ENCODE measurements at regions not wholly inside any gene's neighbourhood (a gene's known extent, or its start where the extent isn't known, plus 50 kb on each side); places are given as distances from the start of the nearest gene placed in this dataset.
"Not testable (repeated sequence)": the region's sequence is repeated elsewhere in the genome, so short reads cannot be mapped to it uniquely, and the experiment has no call there.

DNA sequence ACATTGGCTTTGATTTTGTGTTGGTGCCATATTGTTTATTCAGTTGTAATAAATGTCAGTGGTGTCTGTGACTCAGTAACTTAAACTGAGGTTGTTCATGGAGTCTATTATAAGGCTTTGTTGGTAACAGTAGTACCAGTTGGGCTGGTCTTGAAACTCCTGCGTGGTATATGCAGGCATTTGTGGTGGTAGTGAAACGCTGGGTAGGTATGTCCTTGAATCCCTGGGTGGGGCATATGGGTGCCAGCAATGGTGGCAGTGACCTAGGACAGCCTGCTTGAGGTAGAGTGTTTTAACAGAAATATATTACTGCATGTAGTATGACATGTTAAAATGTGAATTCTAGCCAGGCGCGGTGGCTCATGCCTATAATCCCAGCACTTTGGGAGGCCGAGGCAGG lies 1058.5 kb upstream of the SEMA6A start:
- ATAC-seq = no peak
- no peak for DNase-seq

DNA sequence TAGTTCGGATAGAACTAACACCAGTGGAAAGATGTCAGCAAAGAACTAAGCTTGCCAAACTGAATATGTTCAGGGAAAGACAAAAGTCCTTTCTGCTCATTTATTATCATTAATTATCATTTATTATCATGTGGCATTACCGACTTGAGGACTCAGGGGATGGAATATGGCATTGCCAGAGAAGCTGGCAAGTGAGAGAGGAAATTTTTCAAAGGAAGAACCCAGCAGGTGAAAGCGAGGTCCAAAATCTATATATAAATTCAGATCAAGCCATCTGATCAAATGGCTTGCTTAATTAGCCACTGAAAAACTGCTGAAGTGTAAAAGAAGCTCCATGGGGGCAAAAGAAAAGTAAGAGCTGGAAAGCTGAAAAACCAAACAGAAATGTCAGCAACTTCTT lies 1049.6 kb upstream of the SEMA6A start:
- ATAC-seq (no peak), DNase-seq (no peak)

DNA sequence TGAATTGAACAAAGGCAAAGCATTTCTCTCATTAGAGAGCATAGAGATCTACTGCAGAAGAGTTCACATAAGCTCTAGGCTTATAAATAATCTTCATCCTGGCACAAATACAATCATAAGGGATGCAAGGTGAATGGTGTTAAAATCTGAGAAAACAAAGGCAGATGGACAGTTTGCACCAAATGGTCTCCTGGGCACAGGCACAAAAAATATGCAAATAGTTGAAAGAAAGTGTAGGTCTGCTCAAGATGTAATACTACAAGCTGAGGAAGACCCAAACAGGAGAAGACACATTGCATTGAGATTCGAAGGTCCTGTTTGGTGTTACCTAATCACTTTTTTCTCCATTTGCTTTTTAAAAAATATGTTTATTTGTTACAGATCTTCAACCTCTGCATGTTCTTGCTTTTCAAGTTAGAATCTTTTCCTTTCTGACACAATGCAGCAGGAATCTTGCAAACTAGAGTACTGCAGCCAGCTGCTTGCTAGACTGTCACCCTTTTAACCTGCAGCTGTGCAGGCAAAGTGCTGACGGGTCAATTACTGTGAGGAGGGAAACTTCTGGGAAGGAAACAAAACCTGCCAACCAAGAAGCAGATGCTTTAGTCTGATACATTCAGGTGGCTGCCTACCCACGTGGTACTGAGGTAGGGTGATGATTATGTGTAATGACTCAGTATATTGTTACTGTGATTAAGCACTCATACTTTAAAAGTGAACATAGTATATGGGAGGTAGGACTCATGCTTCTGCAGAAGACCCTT lies 1048.6 kb upstream of the SEMA6A start:
- ATAC-seq (no peak), DNase-seq (no peak)

DNA sequence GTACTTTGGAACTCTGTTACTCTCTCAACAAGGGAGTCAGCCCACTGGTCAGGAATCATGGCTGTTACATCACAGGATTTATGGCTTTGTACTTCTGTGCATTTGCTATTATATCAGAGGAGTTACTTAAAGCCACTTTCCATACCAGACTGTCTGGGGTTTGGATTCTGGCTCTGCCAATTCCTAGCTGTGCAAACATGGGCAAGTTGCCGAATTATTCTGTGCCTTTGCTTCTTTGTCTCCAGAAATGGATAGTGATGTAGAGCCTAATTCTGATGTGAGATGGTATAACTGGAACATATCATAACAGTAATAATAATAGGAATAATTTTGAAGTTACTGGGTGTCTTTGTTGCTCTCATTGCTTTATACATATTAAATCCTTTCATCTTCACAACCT lies 1047.3 kb upstream of the SEMA6A start:
- no peak for DNase-seq

DNA sequence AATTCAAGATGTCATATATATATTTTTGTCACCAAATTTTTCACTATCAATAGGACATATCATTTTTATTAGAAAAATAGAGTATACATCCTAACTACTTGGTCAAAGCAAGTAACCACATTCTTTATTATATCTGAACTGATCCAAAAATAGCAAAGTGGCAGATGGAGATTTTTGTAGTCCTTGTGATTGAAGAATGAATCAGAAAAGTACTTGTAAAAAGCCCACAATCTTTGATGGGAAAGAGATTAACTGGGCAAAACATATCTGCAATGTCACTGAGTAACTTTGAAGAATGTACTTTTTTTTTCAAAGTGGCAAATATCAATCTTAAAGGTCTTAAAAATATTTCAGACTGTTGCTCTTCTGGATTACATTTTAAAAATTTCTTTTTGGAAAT lies 1040.6 kb upstream of the SEMA6A start:
- ATAC-seq (no peak), DNase-seq (no peak)

More for the DNA sequence above, 1047.3 kb upstream of the SEMA6A start:
- ATAC-seq = no peak

DNA sequence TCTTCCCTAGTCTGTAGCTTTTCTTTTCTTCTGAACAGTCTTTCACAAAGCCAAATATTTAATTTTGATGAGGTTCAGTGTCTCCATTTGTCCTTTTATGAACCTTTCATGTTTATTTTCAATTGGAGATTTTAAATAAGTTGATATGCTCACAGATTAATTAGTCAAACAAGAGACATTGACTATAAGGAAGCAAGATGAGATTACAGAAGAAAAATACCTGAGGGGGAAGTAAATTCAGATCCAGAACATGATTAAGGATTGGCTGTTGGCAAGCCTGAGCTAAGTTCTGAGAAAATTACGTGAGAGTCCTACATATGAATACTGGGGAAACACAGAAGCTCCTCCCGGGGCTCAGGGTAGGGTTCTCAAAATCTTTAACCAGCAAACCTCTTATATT lies 1039.8 kb upstream of the SEMA6A start:
- ATAC-seq (no peak), DNase-seq (no peak)

DNA sequence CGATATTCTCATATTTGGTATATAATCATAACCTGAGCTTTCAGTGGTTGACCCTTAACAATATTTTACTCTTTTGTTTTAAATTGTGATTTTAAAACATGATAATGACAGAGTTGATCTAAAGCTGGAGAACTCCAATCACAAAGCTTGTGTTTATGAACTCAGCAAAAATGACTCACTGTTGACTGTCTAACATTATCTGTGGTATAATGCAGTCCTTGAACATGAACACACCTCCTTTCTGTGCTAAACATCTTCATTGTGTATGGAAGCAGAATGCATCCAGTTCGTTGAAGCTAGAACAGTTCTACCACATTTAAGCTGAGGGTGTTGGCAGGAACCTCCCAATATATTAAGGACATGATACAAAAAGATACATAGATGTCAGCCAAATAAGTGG lies 1030.2 kb upstream of the SEMA6A start:
- ATAC-seq (no peak), DNase-seq (no peak)

DNA sequence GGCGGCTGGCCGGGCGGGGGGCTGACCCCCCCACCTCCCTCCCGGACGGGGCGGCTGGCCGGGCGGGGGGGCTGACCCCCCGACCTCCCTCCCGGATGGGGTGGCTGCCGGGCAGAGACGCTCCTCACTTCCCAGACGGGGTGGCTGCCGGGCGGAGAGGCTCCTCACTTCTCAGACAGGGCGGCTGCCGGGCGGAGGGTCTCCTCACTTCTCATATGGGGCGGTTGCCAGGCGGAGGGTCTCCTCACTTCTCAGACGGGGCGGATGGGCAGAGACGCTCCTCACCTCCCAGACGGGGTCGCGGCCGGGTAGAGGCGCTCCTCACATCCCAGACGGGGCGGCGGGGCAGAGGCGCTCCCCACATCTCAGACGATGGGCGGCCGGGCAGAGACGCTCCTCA lies 1025.2 kb upstream of the SEMA6A start:
- DNase-seq, ATAC-seq: not testable (repeated sequence)

DNA sequence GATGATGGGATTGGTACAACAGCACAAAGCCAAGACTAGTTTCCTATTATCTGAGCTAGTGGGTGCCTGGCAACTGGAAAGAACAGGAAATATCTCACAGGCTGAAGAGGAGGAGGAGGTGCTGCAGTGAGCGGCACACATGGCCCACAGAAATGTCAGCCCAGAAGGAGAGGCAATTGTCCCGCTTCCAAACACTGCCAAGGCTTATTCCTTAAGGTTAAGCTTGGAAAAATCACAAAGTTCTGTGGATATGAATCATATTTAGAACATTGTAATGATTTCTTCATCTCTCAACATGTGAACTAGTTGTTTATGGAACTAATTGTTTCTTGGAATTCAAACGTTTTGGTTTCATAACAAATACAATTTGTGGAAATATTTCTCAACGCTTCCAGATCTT lies 1019.5 kb upstream of the SEMA6A start:
- ATAC-seq = no peak
- DNase-seq = no peak

DNA sequence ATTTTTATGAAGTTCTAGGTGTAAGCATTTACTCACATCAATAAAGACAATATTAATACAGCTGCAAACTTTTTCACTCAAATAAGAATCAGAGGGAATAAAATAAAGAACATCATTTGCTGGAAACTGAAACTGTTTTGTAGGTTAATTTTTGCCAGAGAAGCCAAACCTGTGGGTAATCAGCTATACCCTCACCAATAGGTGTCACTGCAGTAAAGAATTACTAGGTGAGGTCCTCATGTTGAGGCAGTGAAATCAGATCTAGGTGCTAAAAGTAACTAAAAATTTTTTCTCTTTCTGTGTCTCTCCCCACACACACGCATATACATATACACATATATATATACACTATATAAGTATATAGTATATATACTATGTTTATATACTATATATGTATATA lies 1016.3 kb upstream of the SEMA6A start:
- ATAC-seq = no peak
- DNase-seq = no peak

DNA sequence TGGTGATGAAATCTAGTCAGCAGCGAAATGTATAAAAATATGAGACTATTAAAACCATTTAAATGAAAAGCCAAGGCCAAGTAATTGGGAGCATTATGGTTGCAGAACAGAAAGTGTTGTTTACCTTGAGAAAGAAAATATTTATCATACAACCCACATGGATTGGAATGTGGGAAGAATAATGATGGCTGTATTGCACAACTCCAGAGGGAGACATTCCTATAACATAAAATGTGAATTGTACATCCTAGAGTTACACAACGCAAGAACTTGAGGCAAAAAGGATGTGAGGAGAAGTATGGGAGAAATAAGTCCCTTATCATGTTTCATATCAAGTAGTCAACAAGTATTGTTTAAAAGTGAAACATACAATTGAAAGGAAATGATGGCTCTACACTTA lies 1014.0 kb upstream of the SEMA6A start:
- ATAC-seq (no peak), DNase-seq (no peak)

DNA sequence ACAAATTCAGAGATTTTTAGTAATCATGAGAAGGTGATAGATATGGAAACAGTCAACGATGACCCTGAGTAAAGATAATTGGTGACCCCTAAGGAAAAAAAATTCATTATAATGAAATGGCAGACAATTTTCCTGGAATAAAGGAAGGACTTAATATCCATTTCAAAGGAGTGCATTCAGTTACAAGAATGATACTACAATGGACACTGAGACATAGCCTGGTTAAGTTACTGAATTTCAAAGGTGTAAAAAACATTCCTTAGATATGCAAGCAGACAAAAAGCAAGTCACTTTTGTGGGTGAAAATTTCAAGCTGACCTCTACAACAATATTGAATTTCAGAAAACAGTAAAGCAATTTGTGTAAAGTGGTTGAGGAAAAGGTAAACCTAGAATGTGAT lies 1012.5 kb upstream of the SEMA6A start:
- DNase-seq = no peak
- no peak for ATAC-seq

DNA sequence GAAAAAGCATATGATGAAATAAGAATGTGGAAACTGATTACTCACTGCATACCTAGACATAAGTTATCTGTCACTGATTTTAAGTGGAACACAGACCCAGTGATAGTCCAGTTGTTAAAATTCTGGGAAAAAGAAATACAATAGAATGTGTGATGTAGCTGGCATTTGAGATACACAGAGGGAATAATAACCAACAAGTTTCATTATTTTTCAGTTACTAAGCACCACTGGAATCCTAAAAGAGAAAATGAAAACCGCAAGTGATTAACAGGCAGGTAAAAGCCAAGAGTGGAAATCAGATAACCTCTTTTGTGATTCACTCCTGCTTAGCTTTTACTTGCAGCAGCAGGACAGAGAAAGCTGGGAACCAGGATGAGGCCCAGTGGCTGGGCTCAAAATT lies 994.0 kb upstream of the SEMA6A start:
- ATAC-seq (no peak), DNase-seq (no peak)

DNA sequence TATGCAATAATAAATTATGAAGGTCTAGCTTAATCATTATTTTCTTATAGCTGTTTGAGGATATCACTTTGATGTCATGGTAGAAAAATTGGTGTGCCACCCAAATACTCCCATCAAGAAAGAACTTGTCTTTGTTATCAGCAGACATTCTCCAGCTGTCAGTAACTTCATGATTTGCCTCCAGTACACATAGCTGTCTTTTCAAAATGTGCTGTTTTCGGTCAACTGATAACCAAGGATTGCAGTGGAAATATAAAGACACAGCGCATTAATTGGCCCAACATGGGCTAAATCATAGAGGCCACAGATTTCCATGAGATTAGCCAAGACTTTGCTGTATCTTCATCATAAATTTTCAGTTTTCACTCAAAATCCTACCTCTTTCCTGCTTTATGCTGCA lies 993.5 kb upstream of the SEMA6A start:
- ATAC-seq = no peak
- no peak for DNase-seq

DNA sequence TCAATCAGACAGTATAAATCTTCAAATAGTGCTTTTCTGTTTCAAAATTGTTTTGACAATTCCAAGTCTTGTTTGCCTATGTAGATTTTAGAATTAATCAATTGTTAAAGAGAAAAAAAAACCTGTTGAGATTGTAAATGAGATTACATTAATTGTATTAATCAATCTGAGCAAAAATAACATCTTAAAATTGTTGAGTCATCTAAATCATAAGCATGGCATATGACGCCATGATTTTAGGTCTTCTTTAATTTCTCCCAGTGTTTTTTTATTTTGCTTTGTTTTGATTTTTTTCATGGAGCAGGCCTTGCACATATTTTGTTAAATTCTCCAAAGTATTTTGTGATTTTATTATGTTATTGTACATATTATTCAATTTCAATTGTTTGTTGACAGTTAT lies 988.0 kb upstream of the SEMA6A start:
- DNase-seq (no peak), ATAC-seq (no peak)

DNA sequence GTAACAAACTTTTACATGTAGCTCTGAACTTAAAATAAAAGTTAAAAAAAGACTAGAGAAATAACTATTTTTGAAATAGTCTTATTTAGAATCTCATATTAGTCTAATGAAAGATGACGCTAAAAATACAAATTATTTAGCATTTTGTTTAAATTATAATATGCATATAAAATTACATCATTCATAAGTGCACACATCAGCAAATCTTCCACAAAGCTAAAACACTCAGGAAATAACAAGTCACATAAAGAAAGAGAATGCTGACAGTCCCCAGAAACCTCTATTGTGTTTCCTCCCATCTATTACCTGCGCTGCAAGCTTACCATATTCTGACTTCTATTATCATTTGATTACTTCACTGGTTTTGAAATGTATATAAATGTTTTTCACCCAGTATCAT lies 986.9 kb upstream of the SEMA6A start:
- no peak for ATAC-seq
- DNase-seq = no peak

DNA sequence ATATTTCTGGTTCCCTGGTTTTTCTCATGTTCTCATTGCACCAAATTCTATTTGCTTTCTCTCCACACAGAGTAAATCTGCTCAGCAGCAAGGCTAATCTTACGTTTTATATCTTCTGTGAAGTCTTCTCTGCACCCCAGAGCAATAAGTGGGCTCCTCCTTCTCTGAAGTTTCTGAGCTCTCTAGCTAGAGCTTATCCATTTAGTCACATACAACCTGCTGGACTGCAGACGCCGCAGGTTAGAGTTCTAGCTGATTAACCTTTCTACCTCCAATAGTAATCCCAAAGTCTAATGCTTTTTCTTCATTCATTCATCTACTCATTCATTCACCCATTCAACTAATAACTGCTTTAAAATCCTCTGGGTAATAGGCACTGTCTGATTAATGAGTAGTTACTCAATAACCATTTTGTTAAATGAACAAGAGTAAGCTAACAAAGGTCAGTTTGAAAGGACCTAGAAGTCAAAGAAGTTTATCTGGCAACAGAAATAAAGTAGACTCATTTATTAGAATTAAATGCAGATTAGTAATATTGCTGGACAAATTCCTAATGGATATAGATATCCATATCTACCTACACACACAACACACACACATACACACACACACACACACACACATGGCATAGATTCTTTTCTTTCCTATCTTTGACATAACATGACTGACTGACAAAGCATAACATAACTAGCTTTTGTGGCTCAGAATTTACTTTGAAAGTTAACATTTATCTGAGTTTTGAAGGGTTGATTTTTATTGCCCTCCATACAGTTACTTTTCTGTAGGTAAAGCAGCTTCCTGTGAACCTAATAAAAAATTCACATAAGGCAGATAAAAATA lies 984.6 kb upstream of the SEMA6A start:
- no peak for ATAC-seq
- no peak for DNase-seq

DNA sequence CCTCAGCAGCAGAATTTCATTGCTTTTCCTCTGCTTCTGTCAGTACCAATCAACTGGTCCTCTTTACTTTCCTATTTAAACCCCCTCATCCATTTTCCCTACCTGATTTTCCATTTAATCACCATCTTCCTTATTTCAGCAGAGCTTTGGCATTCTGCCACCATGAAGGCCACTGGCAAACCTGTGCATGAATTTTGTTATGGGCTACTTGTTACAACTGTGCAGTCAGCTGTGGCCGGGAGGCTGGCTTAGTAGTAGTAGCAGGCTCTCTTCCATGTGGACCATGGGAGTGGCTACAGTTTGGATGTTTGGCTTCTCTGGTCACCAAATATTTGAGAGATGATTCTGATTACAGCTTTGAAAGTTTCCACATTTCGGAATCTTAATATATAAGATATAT lies 976.6 kb upstream of the SEMA6A start:
- no peak for DNase-seq
- ATAC-seq = no peak

DNA sequence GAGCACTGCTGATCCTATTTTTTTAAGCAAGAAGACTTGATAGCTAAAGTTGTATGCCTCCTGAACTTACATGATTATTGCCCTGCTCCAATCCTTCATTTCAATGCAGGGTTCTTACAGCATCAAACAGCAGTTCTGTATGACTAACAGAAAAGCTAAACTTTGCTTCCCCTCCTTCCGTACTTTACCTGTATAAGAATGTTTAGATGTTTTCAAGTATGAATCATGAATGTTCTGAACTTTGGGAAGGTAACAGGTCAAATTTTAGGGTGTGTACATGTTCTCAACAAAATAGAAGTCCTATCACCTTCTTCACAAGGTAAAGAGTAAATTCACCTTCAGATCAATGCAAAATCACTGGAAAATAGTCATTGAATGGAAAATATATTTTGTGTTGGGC lies 972.6 kb upstream of the SEMA6A start:
- no peak for ATAC-seq

DNA sequence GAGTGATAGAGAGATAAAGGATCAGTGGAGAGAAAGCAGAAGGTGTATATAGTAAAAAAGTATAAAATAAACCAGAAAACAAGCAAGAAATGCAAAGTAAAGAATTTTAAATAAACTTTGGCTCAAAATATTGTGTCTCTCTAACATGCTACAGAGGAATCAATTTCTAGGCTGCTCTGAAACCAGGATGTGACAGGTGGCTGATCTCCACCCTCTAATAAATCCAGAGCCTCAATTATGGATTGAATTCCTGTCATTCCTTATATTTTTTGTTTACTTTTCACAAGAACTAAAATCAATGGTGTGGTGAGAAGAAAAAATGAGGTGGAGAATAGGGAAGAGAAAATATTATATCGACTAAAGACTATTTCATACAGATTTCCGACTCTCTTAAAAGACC lies 965.1 kb upstream of the SEMA6A start:
- no peak for ATAC-seq
- DNase-seq = no peak

More for the DNA sequence above, 972.6 kb upstream of the SEMA6A start:
- DNase-seq = no peak

DNA sequence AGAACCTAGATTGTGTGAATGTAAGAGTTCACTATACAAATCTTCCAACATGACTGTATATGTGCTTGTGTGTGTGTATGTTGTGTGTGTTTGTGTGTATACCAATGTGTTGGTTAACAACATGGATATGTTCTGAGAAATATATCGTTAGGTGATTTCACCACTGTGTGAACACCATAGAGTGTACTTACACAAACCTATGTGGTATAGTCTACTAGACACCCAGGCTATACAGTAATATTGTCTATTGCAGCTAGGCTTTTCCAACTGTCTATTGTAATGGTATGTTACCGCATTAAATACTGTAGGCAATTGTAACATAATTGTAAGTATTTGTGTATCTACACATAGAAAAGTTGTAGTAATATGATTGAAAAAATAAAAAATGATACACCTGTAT lies 959.2 kb upstream of the SEMA6A start:
- no peak for ATAC-seq
- no peak for DNase-seq

DNA sequence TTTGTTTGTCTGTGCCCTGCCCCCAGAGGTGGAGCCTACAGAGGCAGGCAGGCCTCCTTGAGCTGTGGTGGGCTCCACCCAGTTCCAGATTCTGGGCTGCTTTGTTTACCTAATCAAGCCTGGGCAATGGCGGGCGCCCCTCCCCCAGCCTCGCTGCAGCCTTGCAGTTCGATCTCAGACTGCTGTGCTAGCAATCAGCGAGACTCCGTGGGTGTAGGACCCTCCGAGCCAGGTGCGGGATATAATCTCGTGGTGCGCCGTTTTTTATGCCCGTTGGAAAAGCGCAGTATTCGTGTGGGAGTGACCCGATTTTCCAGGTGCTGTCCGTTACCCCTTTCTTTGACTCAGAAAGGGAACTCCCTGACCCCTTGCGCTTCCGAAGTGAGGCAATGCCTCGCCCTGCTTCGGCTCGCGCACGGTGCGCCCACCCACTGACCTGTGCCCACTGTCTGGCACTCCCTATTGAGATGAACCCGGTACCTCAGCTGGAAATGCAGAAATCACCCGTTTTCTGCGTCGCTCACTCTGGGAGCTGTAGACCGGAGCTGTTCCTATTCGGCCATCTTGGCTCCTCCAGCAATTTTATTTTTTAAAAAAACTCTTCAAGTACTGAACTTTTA lies 958.5 kb upstream of the SEMA6A start:
- not testable (repeated sequence) for ATAC-seq, DNase-seq

DNA sequence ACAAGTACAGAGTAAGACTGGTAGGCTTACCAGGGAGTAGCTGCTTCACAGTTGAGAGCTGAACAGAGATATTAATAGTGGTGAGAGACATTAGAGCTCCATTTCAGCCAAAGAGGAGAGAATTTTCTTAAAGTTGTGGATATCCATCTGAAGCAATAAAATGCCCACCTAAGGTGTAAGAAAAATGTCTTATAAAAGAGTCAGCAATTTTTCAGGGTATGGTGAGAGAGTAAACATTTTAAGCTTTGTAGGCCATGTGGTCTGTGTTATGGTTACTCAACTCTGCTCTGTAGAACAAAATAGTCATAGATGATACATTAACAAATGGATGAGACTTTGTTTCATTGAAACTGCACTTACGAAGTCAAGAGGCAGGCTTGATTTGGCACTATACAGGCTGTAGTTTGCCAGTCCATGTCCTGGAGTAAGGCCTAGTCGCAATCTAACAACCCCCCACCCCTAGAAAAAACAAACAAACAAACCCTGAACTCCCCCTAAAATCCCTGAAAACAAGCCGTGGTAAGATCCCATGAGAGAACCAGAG lies 945.4 kb upstream of the SEMA6A start:
- no peak for ATAC-seq
- DNase-seq = no peak

Measured in stimulated activated naive CD8-positive, alpha-beta T cell treated with anti-CD3 and anti-CD28 coated beads, Interleukin-15, Interleukin-2, amounts not matched to agents 100 U/mL and 50 U/mL, for 24 hours (primary cell).